HS-5 (cell line): ENCODE measurements at regions not wholly inside any gene's neighbourhood (a gene's known extent, or its start where the extent isn't known, plus 50 kb on each side); places are given as distances from the start of the nearest gene placed in this dataset.

Source experiments
- DNase-seq: peaks from one replicate; pipeline ENCODE4 v3.0.0-alpha.2; 2012; ENCODE audit warnings: low read depth

DNA sequence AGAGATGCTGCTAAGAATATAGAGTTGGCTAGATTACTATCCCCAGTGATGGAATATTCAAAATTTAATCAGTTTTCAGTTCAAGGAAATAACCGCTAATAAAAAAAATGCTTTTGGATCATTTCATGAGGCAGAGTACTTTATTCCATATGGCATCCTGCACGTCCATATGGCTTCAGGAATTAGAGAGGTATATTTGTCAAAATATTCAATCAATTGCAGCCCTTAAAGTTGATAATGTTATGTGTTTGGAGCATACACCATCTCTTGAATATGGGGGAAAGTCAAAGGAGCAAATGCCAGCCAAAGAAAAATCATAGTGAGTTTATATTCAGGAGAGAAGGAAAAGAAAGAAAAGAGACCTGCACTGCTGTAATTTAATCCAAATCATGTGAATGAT lies 266.4 kb downstream of the TMEM182 start:
- no peak for DNase-seq
